T-helper 1 cell treated with Interleukin-12 subunit alpha and Interleukin-12 subunit beta and Interleukin-4 antibody, amounts not matched to agents 30 ng/mL and 1 ng/mL, for 36 hours (primary cell): ENCODE measurements at regions not wholly inside any gene's neighbourhood (a gene's known extent, or its start where the extent isn't known, plus 50 kb on each side); places are given as distances from the start of the nearest gene placed in this dataset.
"Not testable (repeated sequence)": the region's sequence is repeated elsewhere in the genome, so short reads cannot be mapped to it uniquely, and the experiment has no call there.

Experiments
- intact Hi-C: fragments of 100-400 bp; cut with micrococcal nuclease; formaldehyde crosslinking; loops from one replicate; pipeline ENCODE4 v1.15.1; 2024

DNA sequence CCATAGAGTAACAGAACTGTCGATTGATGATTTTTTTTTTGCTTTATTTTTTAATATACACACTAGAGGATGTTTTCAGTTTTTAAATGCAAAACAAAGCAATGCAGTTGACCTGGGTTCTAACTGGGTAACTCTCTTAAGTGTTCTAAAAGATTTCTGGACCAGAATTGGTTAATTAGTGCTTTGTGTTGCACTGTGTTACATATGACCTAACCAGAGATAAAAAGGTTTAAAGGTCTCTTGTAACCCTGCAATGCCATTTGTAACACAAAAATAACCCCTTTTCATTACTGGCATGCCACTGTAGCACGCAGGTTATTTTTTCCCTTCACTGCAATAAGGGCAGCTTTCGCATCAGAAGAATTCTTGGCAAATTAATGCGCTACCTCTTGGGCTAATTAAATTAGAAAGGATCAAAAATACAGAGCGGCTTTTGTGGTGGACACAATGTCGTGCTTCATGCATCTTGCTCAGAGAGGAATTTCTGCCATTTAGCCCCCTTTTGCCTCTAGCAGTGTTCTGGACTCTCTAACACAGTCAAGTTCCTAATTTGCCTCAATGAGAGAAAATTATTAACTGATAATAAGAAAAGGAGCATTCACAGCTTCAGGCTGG is 250.8 kb upstream of the ZEB2 start:
- intact Hi-C loops: no loop called here

DNA sequence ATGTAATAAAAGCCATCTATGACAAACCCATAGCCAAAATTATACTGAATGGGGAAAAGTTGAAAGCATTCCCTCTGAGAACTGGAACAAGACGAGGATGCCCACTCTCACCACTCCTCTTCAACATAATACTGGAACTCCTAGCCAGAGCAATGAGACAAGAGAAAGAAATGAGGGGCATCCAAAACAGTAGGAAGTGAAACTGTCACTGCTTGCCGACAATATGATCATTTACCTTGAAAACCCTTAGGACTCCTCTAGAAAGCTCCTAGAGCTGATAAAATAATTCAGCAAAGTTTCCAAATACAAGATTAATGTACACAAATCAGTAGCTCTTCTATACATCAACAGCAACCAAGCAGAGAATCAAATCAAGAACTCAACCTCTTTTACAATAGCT is 241.0 kb upstream of the ZEB2 start:
- intact Hi-C loops: not testable (repeated sequence)

DNA sequence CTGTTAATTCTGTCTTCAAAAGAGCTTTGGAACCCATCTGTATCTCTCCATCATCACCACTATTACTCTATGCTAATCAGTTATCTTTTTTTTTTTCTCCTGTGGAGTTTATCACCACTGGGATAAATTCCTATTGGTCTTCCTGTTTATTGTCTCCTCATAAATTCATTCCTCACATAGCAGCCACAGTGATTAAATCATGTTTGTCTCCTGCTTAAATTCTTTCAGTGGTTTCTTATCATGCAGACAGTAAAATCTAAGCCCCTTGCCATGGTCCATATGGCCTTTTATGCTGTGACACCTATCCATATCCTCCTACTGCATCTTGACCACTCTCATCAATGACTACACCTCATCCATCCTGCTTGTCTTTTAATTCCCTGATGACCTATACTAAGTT is 239.8 kb upstream of the ZEB2 start:
- intact Hi-C loops: no loop called here

DNA sequence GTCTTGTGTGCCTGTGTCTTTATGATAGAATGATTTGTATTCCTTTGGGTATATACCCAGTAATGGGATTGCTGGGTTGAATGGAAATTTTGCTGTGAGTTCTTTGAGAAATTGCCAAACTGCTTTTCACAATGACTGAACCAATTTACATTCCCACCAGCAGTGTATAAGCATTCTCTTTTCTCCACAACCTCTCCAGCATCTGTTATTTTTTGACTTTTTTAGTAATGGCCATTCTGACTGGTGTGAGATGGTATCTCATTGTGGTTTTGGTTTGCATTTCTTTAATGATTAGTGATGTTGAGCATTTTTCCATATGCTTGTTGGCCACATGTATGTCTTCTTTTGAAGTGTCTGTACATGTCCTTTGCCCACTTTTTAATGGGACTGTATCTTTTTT is 238.3 kb upstream of the ZEB2 start:
- intact Hi-C loops: not testable (repeated sequence)

DNA sequence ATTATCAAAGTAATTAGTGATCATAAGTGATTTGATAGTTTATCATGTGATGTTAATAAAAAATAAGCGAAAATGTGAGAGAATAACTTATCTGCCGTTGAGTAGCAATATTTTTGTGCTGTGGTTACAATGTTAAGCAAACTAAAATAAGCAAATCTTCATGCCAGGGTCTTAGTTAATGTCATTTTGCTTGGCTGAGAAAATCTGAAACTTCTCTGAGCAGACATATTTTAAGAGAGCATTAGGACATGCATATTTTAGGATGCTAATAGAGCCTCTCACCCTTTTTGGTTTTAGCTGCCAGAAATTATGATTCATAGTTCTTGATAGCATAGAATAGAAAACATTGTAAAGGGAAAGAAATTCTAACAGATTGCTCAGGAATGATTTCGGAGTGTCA is 233.5 kb upstream of the ZEB2 start:
- intact Hi-C loops: no loop called here

DNA sequence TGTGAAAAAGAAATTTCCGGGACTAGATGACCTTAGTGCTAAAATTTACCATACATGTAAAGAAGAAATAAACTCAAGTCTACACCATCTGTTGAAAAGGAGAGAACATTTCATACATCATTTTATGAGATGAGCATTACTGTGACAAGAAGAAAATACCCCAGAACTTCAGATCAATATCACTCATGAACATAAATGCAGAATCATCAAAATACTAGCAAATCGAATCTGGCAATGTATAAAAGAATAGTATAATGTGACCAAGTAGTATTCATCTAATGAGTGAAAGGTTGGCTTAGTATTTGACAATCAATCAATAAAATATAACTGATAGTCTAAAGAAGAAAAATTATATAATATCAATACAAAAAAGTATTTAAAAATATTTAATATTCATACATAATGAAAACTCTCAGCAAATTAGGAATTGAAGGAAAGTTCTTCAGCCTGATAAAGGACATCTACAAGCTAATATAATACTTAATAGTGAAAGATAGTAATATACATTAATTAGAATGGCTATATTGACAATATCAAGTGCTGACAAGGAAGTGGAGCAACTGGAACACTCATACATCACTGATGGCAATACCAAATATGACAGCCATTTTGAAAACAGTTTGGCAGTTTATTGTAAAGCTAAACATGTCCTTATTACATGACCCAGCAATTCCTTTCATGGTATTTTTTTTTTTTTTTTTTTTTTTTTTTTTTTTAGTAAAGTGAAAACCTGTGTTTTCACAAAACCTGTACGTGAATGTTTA is 231.4 kb upstream of the ZEB2 start:
- intact Hi-C loops: no loop called here

DNA sequence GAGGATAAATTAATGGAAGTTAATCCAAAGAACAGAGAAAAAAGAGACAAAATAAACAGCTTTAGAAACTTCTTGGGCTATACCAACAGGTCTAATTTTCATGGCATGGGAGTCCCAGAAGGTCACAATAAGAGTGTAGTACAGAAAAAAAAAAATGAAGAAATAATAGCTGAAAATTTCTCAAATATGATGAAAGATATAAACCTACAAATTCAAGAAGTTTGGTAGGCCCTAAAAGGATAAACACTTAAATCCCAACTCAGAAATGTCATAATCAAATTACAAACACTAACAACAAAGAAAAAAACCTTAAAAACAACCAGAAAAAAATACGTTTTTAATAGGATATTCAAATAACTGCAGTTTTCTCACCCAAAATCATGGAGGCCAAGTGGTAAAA is 229.3 kb upstream of the ZEB2 start:
- intact Hi-C loops: no loop called here

DNA sequence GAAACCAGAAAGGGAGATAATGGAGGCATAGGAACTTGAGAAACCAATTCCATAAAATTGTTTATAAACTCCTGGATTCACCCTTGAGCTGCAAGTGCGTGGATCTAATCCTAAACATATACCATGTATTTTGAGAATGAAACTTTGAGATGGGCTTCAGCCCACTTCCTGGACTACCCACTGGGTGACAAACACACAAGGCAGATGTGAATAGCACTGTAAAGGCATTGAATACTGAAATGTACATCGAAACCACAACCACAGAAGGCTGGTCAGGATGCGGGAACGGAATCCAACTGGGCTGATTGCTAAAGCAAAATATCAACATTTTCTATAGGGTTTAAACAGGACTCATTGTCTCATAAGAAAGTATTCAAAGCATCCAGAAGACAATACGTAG is 228.5 kb upstream of the ZEB2 start:
- intact Hi-C loops: no loop called here

DNA sequence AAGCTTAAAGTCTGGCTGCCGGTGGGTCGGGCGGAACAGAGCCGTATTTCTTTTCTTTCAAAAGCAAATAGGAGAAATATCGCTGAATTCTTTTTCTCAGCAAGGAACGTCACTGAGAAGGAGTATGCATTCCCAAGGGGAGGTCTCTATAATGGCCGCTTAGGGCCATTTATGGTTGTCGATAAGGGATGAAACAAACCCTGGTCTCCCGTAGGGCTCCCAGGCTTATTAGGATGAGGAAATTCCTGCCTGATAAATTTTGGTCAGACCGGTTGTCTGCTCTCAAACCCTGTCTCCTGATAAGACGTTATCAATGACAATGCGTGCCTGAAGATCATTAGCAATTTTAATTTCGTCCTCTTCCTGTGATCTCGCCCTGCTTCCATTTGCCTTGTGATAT is 227.7 kb upstream of the ZEB2 start:
- intact Hi-C loops: no loop called here

DNA sequence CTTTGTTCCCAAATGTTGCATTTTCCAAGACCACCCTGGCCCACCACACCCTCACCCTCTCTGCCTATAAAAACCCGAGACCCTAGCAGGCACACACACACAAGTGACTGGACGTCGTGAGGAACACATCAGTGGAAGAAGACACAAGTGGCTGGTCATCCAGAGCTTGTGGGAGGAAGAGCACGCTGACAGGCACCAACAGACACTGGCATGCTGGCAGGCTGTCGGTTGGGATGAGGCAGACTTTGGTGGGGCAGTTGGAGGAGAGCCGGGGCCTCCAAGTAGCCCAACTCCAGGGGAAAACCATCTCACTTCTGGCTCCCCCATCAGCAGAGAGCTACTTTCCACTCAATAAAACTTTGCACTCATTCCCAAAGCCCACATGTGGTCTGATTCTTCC is 225.5 kb upstream of the ZEB2 start:
- intact Hi-C loops: no loop called here

DNA sequence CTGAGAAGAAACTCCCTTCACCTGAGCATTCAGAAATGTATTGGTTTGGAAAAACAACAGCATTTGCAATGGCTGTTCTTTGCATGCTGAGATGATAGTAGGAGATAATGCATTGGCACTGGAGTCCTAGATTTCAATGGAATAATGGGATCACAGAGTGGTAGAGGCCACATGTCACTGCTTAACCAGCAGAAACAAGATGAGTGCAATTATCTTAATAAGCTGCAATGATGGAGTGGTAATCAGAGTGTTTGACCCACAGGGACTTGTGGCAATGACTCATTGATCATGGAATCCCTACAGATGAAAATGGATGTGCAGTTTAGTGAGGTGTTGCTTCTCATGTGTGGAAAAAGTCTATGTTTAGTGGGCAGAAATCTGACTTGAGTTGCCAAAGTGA is 218.8 kb upstream of the ZEB2 start:
- intact Hi-C loops: no loop called here

DNA sequence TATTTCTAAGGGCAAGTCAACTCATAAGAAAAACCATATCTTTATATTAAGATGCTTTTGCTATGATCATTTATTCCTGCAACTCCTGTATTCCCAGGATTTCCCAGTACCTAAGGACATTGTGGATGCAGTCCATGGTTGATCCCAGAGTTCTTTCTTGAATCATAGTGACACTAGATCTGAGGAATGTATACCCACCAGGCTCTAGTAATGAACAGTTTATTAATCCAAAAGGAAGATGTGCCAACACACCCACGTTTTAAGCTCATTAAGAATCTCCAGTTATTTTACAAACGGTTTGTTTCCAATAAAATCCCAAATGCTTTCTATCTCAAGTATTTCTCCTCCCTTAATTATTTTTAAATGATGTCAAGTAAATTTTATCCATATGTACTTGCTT is 210.8 kb upstream of the ZEB2 start:
- intact Hi-C loops: no loop called here

DNA sequence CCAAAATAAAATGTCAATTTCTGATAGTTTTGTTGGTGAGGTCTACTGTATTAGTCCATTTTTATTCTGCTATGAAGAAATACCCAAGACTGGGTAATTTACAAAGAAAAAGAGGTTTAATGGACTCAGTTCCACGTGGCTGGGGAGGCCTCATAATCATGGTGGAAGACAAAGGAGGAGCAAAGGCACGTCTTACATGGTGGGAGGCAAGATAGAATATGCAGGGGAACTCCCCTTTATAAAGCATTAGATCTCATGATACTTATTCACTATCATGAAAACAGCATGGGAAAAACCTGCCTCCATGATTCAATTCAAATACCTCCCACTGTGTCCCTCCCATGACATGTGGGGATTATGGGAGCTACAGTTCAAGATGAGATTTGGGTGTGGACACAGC is 204.5 kb upstream of the ZEB2 start:
- intact Hi-C loops: not testable (repeated sequence)

DNA sequence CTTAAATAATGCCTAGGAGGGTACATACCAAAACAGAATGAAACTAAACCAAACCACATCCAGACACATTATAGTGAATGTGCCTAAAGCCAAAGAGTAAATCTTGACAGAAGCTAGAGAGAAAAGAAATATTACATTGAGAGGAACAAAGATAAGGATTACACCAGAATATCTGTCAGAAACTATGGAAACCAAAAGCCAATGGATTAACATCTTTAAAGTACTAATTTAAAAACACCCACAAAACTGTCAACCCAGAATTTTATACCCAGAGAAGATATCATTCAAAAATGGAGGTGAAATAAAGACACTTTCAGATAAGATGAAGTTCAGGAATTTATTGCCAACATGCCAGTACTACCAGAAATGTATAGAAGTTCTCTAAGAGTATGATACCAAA is 198.5 kb upstream of the ZEB2 start:
- intact Hi-C loops: no loop called here

DNA sequence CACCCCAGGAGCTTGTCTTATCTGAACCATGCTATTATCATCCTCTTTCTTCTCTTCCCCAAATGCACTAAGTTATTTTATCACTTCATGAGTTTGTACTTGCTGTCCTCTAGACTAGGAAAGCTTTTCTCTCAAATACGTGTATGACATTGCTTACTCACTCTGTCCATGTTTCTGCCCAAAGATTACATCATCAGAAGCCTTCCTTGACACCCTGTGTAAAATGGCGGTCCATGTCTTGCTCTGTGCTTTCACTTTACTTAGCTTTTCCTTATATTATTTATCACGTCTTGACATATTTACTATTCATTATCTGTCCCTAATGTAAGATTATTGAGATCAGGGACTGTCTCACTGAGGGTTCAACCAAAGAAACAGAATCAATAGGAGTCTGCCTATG is 196.1 kb upstream of the ZEB2 start:
- intact Hi-C loops: no loop called here

DNA sequence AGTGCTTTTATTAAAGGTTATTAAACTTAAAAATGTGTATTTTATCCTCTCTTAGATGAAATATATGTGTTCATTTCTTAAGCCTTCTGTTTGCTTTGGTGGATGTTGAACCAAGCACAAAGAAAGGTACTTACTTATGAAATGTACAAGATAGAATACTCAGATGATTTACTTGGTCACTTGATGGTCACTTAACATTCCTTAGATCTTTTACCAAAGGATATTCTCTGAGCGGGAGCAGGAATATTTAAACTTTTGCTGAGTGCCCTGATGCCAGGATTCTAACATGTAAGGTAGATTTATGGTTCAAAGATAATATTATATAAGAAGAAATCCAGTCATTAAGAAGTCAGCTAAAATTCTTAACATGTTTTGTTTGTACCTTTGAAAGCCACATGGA is 193.5 kb upstream of the ZEB2 start:
- intact Hi-C loops: no loop called here

DNA sequence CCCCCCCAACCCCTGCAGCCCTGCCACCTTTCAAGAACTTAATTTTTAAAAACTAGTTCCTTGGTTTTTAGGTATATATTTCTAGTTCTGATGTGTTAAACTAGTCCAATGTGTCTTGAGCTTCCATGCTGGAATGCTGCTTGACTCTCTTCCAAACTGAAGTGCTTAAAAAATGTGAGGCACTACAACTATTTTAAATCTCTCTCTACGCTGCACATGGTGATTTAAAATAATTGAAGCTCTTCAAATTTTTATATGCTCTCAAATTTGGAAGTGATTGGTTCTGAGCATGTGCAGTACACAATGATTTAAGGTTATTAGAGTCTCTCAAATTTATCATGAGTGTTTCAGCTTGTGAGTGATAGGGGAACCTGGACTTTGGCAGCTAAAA is 192.6 kb upstream of the ZEB2 start:
- intact Hi-C loops: no loop called here

DNA sequence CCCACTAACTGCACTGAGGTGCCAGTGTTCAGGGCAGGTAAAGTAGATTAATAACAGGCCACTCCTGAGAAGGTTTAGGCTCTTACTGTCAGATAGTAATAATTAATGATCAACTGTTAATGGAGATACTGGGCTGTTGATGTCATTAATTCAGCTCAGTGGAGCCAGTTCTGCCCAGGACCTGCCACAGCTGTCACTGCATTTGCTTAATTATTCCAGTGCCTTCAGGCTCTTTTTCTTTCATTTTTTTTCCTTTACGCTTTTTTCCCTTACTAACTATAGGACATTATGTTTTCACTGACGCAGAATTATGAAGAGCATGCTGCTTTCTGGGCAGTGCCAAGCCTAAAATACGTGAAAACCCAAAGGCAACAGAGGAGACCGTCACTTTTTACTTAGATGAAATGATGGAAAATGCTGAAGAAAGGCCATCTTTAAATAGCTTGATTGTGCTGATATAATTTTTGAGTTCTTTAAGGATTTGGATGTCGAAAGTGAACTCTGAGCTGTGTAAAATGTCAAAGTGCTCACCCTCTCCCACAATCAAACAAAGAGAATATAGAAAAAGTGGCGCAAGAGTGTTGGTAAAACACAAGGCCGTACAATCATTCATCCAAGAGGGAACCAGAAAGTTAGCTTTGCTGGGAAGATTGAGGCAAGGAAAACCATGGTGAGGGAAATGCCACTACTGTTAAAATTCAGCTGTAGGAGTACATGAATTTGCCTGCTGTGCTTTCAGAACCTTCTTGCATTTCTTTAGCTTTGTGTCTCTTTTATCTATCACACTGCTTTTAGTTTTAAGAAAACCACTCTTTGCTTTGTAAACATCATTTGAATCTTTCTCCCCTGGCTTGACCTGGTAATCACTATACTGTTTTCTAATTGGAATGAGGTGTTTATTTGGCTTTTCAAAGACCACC is 192.0 kb upstream of the ZEB2 start:
- intact Hi-C loops: no loop called here

DNA sequence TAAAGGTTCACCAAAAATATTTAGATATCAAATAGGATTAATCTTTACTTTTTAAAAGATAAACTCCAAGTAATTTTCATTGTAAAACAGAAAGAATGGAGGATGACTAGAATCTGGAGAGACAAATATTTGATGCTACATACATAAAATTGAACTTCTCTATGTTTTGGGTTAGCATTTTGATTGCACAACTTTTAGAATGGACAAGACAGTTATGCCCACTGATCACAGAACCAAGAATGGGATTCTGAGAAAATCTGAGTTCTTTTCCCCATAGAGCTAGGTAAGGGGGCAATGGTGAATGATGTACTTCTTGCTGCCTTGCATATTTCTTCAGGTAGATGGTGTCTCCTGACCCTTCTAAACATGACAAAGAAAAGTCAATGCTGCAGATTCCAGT is 191.2 kb upstream of the ZEB2 start:
- intact Hi-C loops: no loop called here

DNA sequence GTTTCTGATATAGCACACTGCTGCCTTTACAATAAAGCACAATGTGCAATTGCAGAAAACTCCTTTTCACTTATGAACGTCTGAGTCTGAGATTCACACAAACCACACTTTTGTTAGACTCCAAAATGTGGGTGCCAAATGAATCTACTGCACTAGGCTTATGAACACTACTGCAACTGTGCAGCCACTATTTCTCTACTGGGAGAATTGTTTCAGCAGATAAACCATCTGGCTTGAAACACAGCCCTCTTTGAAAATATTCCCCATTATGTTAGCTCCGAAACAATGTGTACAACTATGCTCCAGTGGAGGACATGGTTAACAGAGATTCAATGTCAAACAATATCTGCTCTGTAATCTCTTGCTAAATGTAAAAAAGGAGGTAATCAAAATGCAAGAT is 188.7 kb upstream of the ZEB2 start:
- intact Hi-C loops: no loop called here

DNA sequence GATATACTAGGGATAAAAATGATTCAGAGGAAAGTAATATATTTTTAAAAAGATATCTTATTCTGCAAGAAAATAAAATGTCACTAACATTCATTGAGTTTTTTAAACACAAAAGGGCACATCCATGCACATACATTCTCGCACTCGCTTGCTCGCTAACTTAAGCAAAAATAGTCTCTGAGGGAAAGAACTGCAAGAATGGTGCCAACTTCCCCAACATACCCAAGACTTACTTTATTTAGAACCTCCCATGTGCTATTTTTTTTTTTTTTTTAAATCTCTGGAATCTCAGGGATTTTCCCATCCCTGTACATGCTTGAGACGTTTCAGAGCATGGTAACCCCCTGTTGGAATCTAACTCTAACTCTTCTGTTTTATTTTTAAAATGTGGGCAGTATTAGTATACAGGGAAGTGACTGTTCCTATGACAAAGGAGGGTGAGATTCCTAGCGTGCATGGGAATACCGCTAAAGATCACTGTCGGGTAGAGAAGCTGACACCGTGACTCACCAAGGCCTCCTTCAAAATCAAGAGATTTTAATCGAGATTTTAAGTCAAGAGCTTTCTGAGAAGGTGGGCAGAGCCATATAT is 187.9 kb upstream of the ZEB2 start:
- intact Hi-C loops: no loop called here

DNA sequence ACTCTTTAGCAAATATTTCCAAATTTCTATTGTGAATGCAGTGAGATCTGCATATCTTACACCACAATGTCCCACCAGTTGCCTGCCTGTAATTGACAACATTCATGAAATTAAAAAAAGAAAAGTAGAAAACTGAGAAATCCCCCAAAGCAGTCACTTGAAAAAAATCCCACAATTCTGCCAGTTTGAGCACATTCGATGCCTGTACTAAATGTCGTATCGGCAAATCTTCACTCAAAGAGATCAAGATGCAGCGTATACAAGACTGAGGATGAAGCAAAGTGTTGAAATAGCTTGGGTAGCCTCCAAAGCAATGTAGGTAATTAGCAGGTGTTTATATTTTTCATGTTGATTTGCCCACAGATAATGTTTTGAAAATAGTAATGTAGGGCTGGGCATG is 186.7 kb upstream of the ZEB2 start:
- intact Hi-C loops: no loop called here
